CD4-positive, alpha-beta T cell (primary cell): ENCODE measurements at regions not wholly inside any gene's neighbourhood (a gene's known extent, or its start where the extent isn't known, plus 50 kb on each side); places are given as distances from the start of the nearest gene placed in this dataset.

ENCODE experiments used
- ATAC-seq: fragments of 200-7000 bp; cut with Tn5 transposase; one replicate; pipeline ENCODE4 v1.10.0; 2022; ENCODE audit warnings: mild to moderate bottlenecking; ENCODE audit not compliant: poor library complexity
- CTCF ChIA-PET: fragments of 350-600 bp; sonication (Branson Sonifier 250); formaldehyde crosslinking; loops from one replicate; lab custom pipeline; 2021; ENCODE audit warnings: antibody characterized with exemption, inconsistent platforms; lab: Charles Lee
- POLR2A ChIA-PET: fragments of 350-600 bp; sonication (Branson Sonifier 250); formaldehyde crosslinking; loops from one replicate; lab custom pipeline; 2021; ENCODE audit warnings: antibody characterized with exemption, inconsistent platforms; lab: Charles Lee
- DNase-seq, 14 experiments: peaks; one replicate each; pipeline ENCODE4 v3.0.0-alpha.2; 2013 to 2020; ENCODE audit warnings: mixed read lengths in 2 of 14
- H3K27ac ChIP-seq, 2 donors: one replicate each; pipeline versions ENCODE4 v1.5.1 to v1.7.0; 2013; ENCODE audit warnings: low read length in 2 of 2, low read depth in 1 of 2, mild to moderate bottlenecking in 1 of 2
- H3K27me3 ChIP-seq, 2 experiments: 1 replicate in 1 of 2; 2 replicates in 1 of 2; pipeline versions ENCODE4 v1.6.1 to v1.7.0; 2013; ENCODE audit warnings: low read length in 2 of 2, control low read depth in 1 of 2, mild to moderate bottlenecking in 1 of 2, moderate library complexity in 1 of 2; ENCODE audit not compliant: insufficient read depth in 2 of 2, control insufficient read depth in 1 of 2
- H3K36me3 ChIP-seq: one replicate; pipeline ENCODE4 v1.6.1; 2013; ENCODE audit warnings: low read length, control low read depth; ENCODE audit not compliant: insufficient read depth
- H3K4me1 ChIP-seq: one replicate; pipeline ENCODE4 v1.6.1; 2013; ENCODE audit warnings: low read length, control low read depth; ENCODE audit not compliant: insufficient read depth
- H3K4me3 ChIP-seq: one replicate; pipeline ENCODE4 v1.5.1; 2013; ENCODE audit warnings: mild to moderate bottlenecking, low read length, moderate library complexity
- H3K9me3 ChIP-seq, 2 experiments: 1 replicate in 1 of 2; 2 replicates in 1 of 2; pipeline versions ENCODE4 v1.6.1 to v1.7.0; 2013; ENCODE audit warnings: low read length in 2 of 2, mild to moderate bottlenecking in 2 of 2, control low read depth in 1 of 2, moderate library complexity in 1 of 2; ENCODE audit not compliant: control insufficient read depth in 1 of 2, insufficient read depth in 1 of 2
- H3K27ac Mint-ChIP-seq: one replicate; pipeline ENCODE4 v1.8.0; 2020; ENCODE audit warnings: mixed read lengths
- H3K27me3 Mint-ChIP-seq: one replicate; pipeline ENCODE4 v1.8.0; 2021; ENCODE audit warnings: mixed read lengths
- H3K36me3 Mint-ChIP-seq: one replicate; pipeline ENCODE4 v1.8.0; 2021; ENCODE audit warnings: low read depth, mixed read lengths
- H3K4me1 Mint-ChIP-seq: one replicate; pipeline ENCODE4 v1.8.0; 2021; ENCODE audit warnings: low read depth, mixed read lengths
- H3K4me3 Mint-ChIP-seq: one replicate; pipeline ENCODE4 v1.8.0; 2020; ENCODE audit warnings: mild to moderate bottlenecking, mixed read lengths
- H3K9me3 Mint-ChIP-seq: one replicate; pipeline ENCODE4 v1.8.0; 2020; ENCODE audit warnings: mixed read lengths
- CTCF ChIP-seq: fragments of 200-600 bp; IDR thresholded peaks from one replicate; pipeline ENCODE4 v1.8.0; 2022; ENCODE audit warnings: antibody characterized with exemption, mild to moderate bottlenecking
- intact Hi-C, 2 experiments: fragments of 100-400 bp; cut with DNase I in 1 of 2; cut with micrococcal nuclease in 1 of 2; formaldehyde crosslinking; loops; one replicate each; pipeline versions ENCODE4 v1.15.1 to v1.9.0; 2023 to 2025; cut with DNase I, micrococcal nuclease

DNA sequence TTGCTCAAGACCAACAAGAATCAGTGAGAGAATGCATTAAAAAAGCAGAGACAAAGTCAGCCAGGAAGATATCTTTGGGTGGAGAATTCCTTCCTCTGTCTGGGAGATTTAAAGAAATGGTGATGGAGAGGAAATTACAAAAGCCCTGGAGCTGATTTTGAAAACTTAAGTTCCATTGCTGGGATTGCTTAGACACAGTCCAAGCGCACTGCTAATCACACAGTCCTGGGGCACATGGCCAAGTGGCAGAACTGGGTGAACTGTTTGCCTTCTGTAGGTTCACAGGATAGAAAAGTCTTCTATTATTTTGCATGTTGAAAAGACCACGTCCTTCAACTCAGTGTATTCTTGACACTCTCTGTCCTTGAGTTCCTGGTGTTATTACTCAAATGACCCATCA lies 284.9 kb upstream of the FBXL7 start:
- Histone ChIP-seq H3K27ac (no peak overlapping the region), H3K4me1 (no peaks in the 10 kb centered on the region), H3K27me3 (no peaks in the 10 kb centered on the region), H3K9me3 (peaks cover 0 to 4% of the 10 kb centered on the region in 2 experiments), H3K36me3 (no peaks in the 10 kb centered on the region), H3K4me3 (no peak overlapping the region)
- DNase-seq (no peak), ATAC-seq (no peak)
- CTCF ChIA-PET = no interaction called here
- peaks cover 8% of the 10 kb centered on the region for H3K9me3 Mint-ChIP-seq
- intact Hi-C loops = no loop called here
- no peaks in the 10 kb centered on the region for H3K36me3 Mint-ChIP-seq
- TF ChIP-seq CTCF = no peak
- H3K4me1 Mint-ChIP-seq = no peaks in the 10 kb centered on the region
- H3K27ac Mint-ChIP-seq = no peak overlapping the region
- POLR2A ChIA-PET = no interaction called here
- no peak overlapping the region for H3K4me3 Mint-ChIP-seq
- no peaks in the 10 kb centered on the region for H3K27me3 Mint-ChIP-seq

DNA sequence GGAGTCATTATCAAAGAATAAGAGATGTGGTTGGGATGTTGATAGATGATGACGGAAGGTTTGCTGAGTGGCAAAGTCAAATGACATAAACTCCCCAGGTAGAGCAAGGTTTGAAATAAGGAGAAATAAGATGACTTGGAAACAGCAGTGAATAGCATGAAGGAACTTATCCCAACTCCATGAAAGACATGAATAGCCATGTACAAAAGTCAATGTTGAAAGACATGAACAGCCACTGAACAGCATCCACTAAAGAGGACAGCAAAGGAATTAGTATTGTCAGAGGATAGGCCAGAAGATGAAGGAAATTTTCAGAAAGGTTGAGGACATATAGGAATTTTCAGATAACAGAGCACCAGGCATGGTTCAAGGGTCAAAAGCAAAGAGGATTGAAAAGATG lies 286.0 kb upstream of the FBXL7 start:
- H3K27ac Mint-ChIP-seq = no peak overlapping the region
- DNase-seq (no peak), ATAC-seq (no peak)
- Histone ChIP-seq H3K4me3 (no peak overlapping the region), H3K9me3 (peaks cover 0 to 4% of the 10 kb centered on the region in 2 experiments), H3K4me1 (no peaks in the 10 kb centered on the region), H3K27ac (no peak overlapping the region), H3K36me3 (no peaks in the 10 kb centered on the region), H3K27me3 (no peaks in the 10 kb centered on the region)
- no peak for TF ChIP-seq CTCF
- H3K9me3 Mint-ChIP-seq = peaks cover 8% of the 10 kb centered on the region
- H3K27me3 Mint-ChIP-seq = no peaks in the 10 kb centered on the region
- CTCF ChIA-PET = no interaction called here
- no peak overlapping the region for H3K4me3 Mint-ChIP-seq
- H3K36me3 Mint-ChIP-seq = no peaks in the 10 kb centered on the region
- intact Hi-C loops = no loop called here
- H3K4me1 Mint-ChIP-seq = no peaks in the 10 kb centered on the region
- POLR2A ChIA-PET = no interaction called here

DNA sequence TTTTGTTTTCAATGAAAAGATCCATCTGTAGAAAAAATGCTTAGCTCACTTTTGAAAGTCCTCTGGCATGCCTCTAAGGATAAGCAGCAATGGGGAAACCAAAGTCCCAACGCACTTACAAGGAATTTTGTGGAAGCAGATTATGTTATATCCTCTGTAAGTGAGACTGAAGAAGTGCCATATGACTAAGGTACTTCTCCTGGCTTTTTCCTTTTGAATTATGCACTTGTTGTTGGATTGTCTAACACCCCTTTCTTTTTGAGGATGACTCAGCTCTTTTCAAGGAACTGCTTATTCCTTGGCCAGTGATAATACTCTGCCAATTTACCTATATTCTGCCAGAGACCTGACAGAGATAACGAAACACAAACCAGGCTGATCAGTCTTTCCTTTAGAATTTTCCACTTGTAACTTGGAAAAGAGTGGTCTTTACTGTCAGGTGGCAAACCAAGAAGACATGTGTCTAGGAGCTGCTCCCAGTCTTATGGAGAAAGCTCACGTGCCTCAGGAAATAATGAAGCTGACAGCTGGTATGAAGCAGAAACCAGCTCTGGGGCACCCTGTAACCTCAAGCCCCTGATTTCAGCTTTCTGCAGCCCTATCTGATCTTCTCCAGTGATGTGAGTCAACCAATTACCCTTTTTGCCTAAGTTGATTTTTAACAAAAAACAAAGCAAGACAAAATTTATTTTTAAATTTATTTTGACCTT lies 290.8 kb upstream of the FBXL7 start:
- H3K4me1 Mint-ChIP-seq = no peaks in the 10 kb centered on the region
- peaks cover 18% of the 10 kb centered on the region for H3K9me3 Mint-ChIP-seq
- H3K36me3 Mint-ChIP-seq = no peaks in the 10 kb centered on the region
- H3K27me3 ChIP-seq = no peaks in the 10 kb centered on the region
- TF ChIP-seq CTCF = no peak
- CTCF ChIA-PET = no interaction called here
- no peak overlapping the region for H3K27ac Mint-ChIP-seq
- H3K4me3 Mint-ChIP-seq = no peak overlapping the region
- no peaks in the 10 kb centered on the region for H3K4me1 ChIP-seq
- H3K4me3 ChIP-seq = no peak overlapping the region
- H3K27ac ChIP-seq = no peak overlapping the region
- POLR2A ChIA-PET = no interaction called here
- DNase-seq (no peak), ATAC-seq (no peak)
- intact Hi-C loops = no loop called here
- no peaks in the 10 kb centered on the region for H3K36me3 ChIP-seq
- peaks cover 3 to 5% of the 10 kb centered on the region in 2 experiments for H3K9me3 ChIP-seq
- no peaks in the 10 kb centered on the region for H3K27me3 Mint-ChIP-seq
